G401 (cell line): ENCODE measurements at regions not wholly inside any gene's neighbourhood (a gene's known extent, or its start where the extent isn't known, plus 50 kb on each side); places are given as distances from the start of the nearest gene placed in this dataset.
"Not testable (repeated sequence)": the region's sequence is repeated elsewhere in the genome, so short reads cannot be mapped to it uniquely, and the experiment has no call there.

ENCODE experiments used
- DNase-seq: peaks from one replicate; pipeline ENCODE4 v3.0.0-alpha.2; 2015; ENCODE audit warnings: low spot score
- in situ Hi-C: cut with HindIII; loops from 2 replicates; pipeline ENCODE4 v1.10.0; 2016; ENCODE audit warnings: low sequenced_read_pairs, mixed read lengths

- in situ Hi-C loops = no loop called here
- no peak for DNase-seq
Measured at GRCh38 chr7:69504733-69505420, 93.4 kb upstream of the AUTS2 start.

- in situ Hi-C loops = no loop called here
- no peak for DNase-seq
Measured at GRCh38 chr7:69508736-69509135, 89.5 kb upstream of the AUTS2 start.

- no peak for DNase-seq
- in situ Hi-C loops = no loop called here
Measured at GRCh38 chr7:69510114-69510513, 88.2 kb upstream of the AUTS2 start.

- DNase-seq = no peak
- in situ Hi-C loops = no loop called here
Measured at GRCh38 chr7:69515495-69516212, 82.6 kb upstream of the AUTS2 start.

GRCh38 chr7:69516238-69516820 lies 81.9 kb upstream of the AUTS2 start:
- no peak for DNase-seq
- in situ Hi-C loops = no loop called here

- DNase-seq = peak; percentile 90
- in situ Hi-C loops = no loop called here
Measured at GRCh38 chr7:69517985-69518704, 80.1 kb upstream of the AUTS2 start.

- in situ Hi-C loops = no loop called here
- no peak for DNase-seq
Measured at GRCh38 chr7:69518705-69519077, 79.6 kb upstream of the AUTS2 start.

GRCh38 chr7:69526570-69526969 lies 71.7 kb upstream of the AUTS2 start:
- in situ Hi-C loops = no loop called here

GRCh38 chr7:69527706-69528105 lies 70.6 kb upstream of the AUTS2 start:
- in situ Hi-C loops = no loop called here
- DNase-seq = no peak

More at GRCh38 chr7:69526570-69526969, 71.7 kb upstream of the AUTS2 start:
- no peak for DNase-seq

- in situ Hi-C loops = no loop called here
Measured at GRCh38 chr7:69531050-69531449, 67.2 kb upstream of the AUTS2 start.

GRCh38 chr7:69534461-69535041 lies 63.7 kb upstream of the AUTS2 start:
- in situ Hi-C loops = no loop called here
- no peak for DNase-seq

More at GRCh38 chr7:69531050-69531449, 67.2 kb upstream of the AUTS2 start:
- DNase-seq = no peak

- in situ Hi-C loops = no loop called here
- DNase-seq = no peak
Measured at GRCh38 chr7:69537691-69538090, 60.6 kb upstream of the AUTS2 start.

- in situ Hi-C loops = no loop called here
Measured at GRCh38 chr7:69539531-69539930, 58.7 kb upstream of the AUTS2 start.

GRCh38 chr7:69540287-69540686 lies 58.0 kb upstream of the AUTS2 start:
- no peak for DNase-seq

More at GRCh38 chr7:69539531-69539930, 58.7 kb upstream of the AUTS2 start:
- no peak for DNase-seq

GRCh38 chr7:69541779-69542432 lies 56.4 kb upstream of the AUTS2 start:
- DNase-seq, in situ Hi-C loops: not testable (repeated sequence)

More at GRCh38 chr7:69540287-69540686, 58.0 kb upstream of the AUTS2 start:
- in situ Hi-C loops = no loop called here

GRCh38 chr7:69545175-69545574 lies 53.1 kb upstream of the AUTS2 start:
- no peak for DNase-seq
- in situ Hi-C loops = no loop called here
